ENCODE measurements at regions not wholly inside any gene's neighbourhood (a gene's known extent, or its start where the extent isn't known, plus 50 kb on each side); places are given as distances from the start of the nearest gene placed in this dataset.

DNA sequence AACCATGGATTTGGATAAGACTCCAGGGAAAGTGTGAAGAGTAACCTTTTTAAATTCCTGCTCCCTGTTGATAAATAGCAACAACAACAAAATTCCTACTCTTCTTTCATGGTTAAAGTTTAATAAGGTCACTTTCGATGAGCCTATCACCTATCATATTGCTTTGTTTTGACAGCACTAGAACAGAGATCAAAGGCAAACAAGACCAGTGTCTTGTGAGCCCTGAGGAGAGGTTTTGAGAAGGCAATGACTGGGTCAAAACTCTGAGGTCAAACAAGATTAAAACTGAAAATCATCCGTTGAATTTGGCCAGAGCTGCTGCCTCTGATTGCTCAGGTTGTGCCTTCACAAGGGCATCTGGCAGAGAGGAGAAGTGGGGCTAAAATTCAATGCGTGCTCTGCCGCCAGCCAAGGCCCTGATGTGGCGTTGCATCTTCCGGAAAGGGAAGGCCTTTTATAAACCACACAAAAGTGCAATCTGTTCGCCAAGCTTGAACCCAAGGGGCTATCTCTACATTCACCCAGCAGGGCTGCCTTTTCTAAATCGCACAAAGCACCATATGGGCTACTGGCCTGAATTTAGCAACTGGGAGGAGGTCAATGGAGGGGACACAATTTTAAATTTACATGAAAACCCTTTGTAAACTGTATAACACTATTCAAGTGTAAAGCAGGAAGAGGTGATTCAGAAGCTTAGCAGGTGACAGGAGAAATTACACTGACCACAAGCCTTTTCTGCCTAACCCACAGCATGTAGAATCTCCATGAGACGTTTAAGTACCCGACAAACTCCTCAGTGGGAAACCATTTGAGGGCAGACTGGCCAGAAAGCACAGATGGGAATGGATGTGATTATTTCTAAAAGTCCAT lies 140.8 kb downstream of the DAD1 start:
- no peak for TF ChIP-seq CTBP1 (IDR thresholded peaks at IDR 0.05; ENCODE audit: borderline replicate concordance)
- TF ChIP-seq FOXA1 (IDR thresholded peaks at IDR 0.05) = no peak
- TF ChIP-seq PKNOX1 (IDR thresholded peaks at IDR 0.05) = no peak
- no peak for TF ChIP-seq ARNT (IDR thresholded peaks at IDR 0.05)
- no peak for TF ChIP-seq LEF1 (IDR thresholded peaks at IDR 0.05; ENCODE audit: borderline replicate concordance)
- no peak for TF ChIP-seq SUZ12 (IDR thresholded peaks at IDR 0.05)
- no peak for TF ChIP-seq ZNF384 (IDR thresholded peaks at IDR 0.05)
- no peak for TF ChIP-seq FOXM1 (IDR thresholded peaks at IDR 0.05; ENCODE audit: borderline replicate concordance)
- no peak for TF ChIP-seq SP1 (IDR thresholded peaks at IDR 0.05)
- TF ChIP-seq FOXK2 (IDR thresholded peaks at IDR 0.05) = no peak

Measured in HEK293T (cell line).